Keratinocyte (primary cell): ENCODE measurements at regions not wholly inside any gene's neighbourhood (a gene's known extent, or its start where the extent isn't known, plus 50 kb on each side); places are given as distances from the start of the nearest gene placed in this dataset.

ENCODE experiments used
- EZH2 ChIP-seq: IDR thresholded peaks from one replicate; pipeline ENCODE4 v1.6.1; 2012; ENCODE audit warnings: inconsistent platforms, mild to moderate bottlenecking, low read length, moderate library complexity
- TF ChIP-seq, protein P1 (sequence below), 3 experiments: IDR thresholded peaks in 1 of 3; conservative IDR thresholded peaks in 1 of 3; optimal IDR thresholded peaks in 1 of 3; 2 replicates in 2 of 3; 3 replicates in 1 of 3; pipeline versions ENCODE3 to v1.5.1; 2011; ENCODE audit warnings: low read length in 3 of 3, mild to moderate bottlenecking in 3 of 3, moderate library complexity in 2 of 3, control low read depth in 1 of 3, inconsistent platforms in 1 of 3; ENCODE audit not compliant: insufficient read depth in 2 of 3; ENCODE audit errors: extremely low read depth in 1 of 3

- TF ChIP-seq, protein P1, sequence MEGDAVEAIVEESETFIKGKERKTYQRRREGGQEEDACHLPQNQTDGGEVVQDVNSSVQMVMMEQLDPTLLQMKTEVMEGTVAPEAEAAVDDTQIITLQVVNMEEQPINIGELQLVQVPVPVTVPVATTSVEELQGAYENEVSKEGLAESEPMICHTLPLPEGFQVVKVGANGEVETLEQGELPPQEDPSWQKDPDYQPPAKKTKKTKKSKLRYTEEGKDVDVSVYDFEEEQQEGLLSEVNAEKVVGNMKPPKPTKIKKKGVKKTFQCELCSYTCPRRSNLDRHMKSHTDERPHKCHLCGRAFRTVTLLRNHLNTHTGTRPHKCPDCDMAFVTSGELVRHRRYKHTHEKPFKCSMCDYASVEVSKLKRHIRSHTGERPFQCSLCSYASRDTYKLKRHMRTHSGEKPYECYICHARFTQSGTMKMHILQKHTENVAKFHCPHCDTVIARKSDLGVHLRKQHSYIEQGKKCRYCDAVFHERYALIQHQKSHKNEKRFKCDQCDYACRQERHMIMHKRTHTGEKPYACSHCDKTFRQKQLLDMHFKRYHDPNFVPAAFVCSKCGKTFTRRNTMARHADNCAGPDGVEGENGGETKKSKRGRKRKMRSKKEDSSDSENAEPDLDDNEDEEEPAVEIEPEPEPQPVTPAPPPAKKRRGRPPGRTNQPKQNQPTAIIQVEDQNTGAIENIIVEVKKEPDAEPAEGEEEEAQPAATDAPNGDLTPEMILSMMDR (optimal IDR thresholded peaks at IDR 0.05 in 1 of 3, IDR thresholded peaks at IDR 0.05 in 1 of 3, conservative IDR thresholded peaks at IDR 0.05 in 1 of 3; ENCODE audit: extremely low read depth in 1 of 3, insufficient read depth in 2 of 3, low read length in 3 of 3): no peak
- no peak for TF ChIP-seq EZH2
Observed at GRCh38 chr2:155679647-155680046, 652.9 kb downstream of the NR4A2 start.
